ENCODE measurements at regions not wholly inside any gene's neighbourhood (a gene's known extent, or its start where the extent isn't known, plus 50 kb on each side); places are given as distances from the start of the nearest gene placed in this dataset.

- Histone ChIP-seq H3K4me2 (peak overlapping the region in 5 of 11 experiments; percentile 11 to 44 (median 31); a peak in 7 of 22 replicates), H3K4me1 (peaks cover 0 to 12% (median 3%) of the 10 kb centered on the region in 10 experiments; a peak in 9 of 20 replicates), H3K27ac (no peak overlapping the region), H3K9me3 (replicated peaks in 1 of 11) (no peaks in the 10 kb centered on the region), H3K36me3 (peaks cover 0 to 10% (median 0%) of the 10 kb centered on the region in 11 experiments; a peak in 5 of 22 replicates), H3K4me3 (no peak overlapping the region), H3K9ac (no peak overlapping the region), H3K27me3 (no peaks in the 10 kb centered on the region), H4K20me1 (no peaks in the 10 kb centered on the region)
- TF ChIP-seq Cebpa-rat (IDR thresholded peaks at IDR 0.05), result no peak
Observed at GRCh38 chr13:74004109-74004508, 130.1 kb downstream of the KLF12 start.

GRCh38 chr13:74003374-74003773, 130.8 kb downstream of the KLF12 start:
- peaks cover 0 to 3% (median 0%) of the 10 kb centered on the region in 11 experiments; a peak in 4 of 22 replicates for H3K36me3 ChIP-seq
- H3K27ac ChIP-seq, result no peak overlapping the region
- no peaks in the 10 kb centered on the region; a peak in 1 of 22 replicates for H4K20me1 ChIP-seq
- H3K4me1 ChIP-seq, result peaks cover 0 to 12% (median 3%) of the 10 kb centered on the region in 10 experiments; a peak in 9 of 20 replicates
- H3K4me3 ChIP-seq, result no peak overlapping the region
- H3K9me3 ChIP-seq (replicated peaks in 1 of 11), result no peaks in the 10 kb centered on the region
- H3K9ac ChIP-seq, result no peak overlapping the region
- no peak overlapping the region for H3K4me2 ChIP-seq
- TF ChIP-seq Cebpa-rat (IDR thresholded peaks at IDR 0.05), result no peak
- no peaks in the 10 kb centered on the region for H3K27me3 ChIP-seq

DNA sequence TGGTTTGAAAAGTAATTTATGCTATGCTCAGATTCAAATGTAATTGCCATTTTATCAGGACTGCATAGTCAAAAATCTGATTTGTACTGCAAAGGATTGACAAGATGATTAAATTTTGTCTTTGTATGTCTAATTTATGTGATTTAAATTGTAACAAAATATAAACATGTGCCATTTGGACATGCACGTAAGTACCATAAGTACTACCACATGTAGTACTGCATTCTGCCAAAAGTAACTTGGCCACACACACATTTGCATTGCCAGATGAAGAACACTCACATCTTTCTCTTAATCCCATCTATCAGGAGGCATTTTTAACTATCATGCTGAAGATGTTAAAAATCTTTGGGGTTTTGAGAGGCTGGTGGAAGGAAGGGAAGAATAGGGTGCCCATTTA, 133.3 kb downstream of the KLF12 start:
- Histone ChIP-seq H3K27me3 (no peaks in the 10 kb centered on the region), H3K9me3 (replicated peaks in 1 of 11) (no peaks in the 10 kb centered on the region), H4K20me1 (no peaks in the 10 kb centered on the region; a peak in 1 of 22 replicates), H3K4me2 (no peak overlapping the region), H3K4me3 (no peak overlapping the region), H3K4me1 (peaks cover 0 to 12% (median 3%) of the 10 kb centered on the region in 10 experiments; a peak in 9 of 20 replicates), H3K9ac (no peak overlapping the region), H3K36me3 (no peaks in the 10 kb centered on the region), H3K27ac (no peak overlapping the region)
- no peak for TF ChIP-seq Cebpa-rat (IDR thresholded peaks at IDR 0.05)

- Histone ChIP-seq H3K4me2 (no peak overlapping the region), H3K9ac (no peak overlapping the region), H3K4me3 (no peak overlapping the region), H3K27me3 (no peaks in the 10 kb centered on the region), H3K36me3 (peaks cover 0 to 16% (median 8%) of the 10 kb centered on the region in 11 experiments; a peak in 14 of 22 replicates), H4K20me1 (no peaks in the 10 kb centered on the region; a peak in 1 of 22 replicates), H3K4me1 (no peaks in the 10 kb centered on the region), H3K27ac (no peak overlapping the region), H3K9me3 (replicated peaks in 1 of 11) (no peaks in the 10 kb centered on the region)
- no peak for TF ChIP-seq Cebpa-rat (IDR thresholded peaks at IDR 0.05)
Observed at GRCh38 chr13:73998631-73999030, 135.6 kb downstream of the KLF12 start.

GRCh38 chr13:73997964-73998363, 136.2 kb downstream of the KLF12 start:
- H4K20me1 ChIP-seq, result no peaks in the 10 kb centered on the region; a peak in 1 of 22 replicates
- no peaks in the 10 kb centered on the region for H3K27me3 ChIP-seq
- no peak overlapping the region for H3K4me3 ChIP-seq
- H3K4me2 ChIP-seq, result no peak overlapping the region
- no peak overlapping the region for H3K27ac ChIP-seq
- no peak overlapping the region for H3K9ac ChIP-seq
- TF ChIP-seq Cebpa-rat (IDR thresholded peaks at IDR 0.05), result no peak
- H3K9me3 ChIP-seq (replicated peaks in 1 of 11), result no peaks in the 10 kb centered on the region; a peak in 1 of 22 replicates
- no peaks in the 10 kb centered on the region for H3K4me1 ChIP-seq
- H3K36me3 ChIP-seq, result peaks cover 2 to 22% (median 11%) of the 10 kb centered on the region in 11 experiments; a peak in 17 of 22 replicates

DNA sequence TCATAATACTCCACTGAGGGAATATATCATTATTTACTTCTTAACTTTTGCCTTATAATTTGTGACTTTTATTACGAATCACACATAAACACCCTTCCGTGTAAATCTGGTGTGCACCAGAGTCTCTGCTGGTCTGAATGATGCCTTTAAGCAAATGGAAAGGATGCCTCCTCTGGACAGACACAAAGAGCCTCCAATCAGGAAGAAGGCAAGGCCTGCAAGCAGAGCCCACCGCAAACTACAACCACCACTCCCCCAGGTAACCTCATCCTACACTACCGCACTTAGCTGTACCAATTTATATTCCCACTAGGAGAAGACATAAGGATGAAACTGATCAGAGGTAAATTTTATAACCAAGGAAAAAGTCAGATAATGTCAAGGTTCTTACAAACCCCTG, 137.6 kb downstream of the KLF12 start:
- Histone ChIP-seq H3K4me2 (no peak overlapping the region), H3K4me1 (0 out of 20 replicates have a peak, but pooled peaks cover 0 to 4% (median 0%) of the 10 kb centered on the region in 10 experiments), H3K9me3 (replicated peaks in 1 of 11) (no peaks in the 10 kb centered on the region; a peak in 1 of 22 replicates), H3K4me3 (no peak overlapping the region), H3K9ac (no peak overlapping the region), H3K27ac (no peak overlapping the region), H4K20me1 (no peaks in the 10 kb centered on the region; a peak in 1 of 22 replicates), H3K27me3 (no peaks in the 10 kb centered on the region), H3K36me3 (peaks cover 2 to 31% (median 18%) of the 10 kb centered on the region in 11 experiments; a peak in 17 of 22 replicates)
- TF ChIP-seq Cebpa-rat (IDR thresholded peaks at IDR 0.05), result no peak

DNA sequence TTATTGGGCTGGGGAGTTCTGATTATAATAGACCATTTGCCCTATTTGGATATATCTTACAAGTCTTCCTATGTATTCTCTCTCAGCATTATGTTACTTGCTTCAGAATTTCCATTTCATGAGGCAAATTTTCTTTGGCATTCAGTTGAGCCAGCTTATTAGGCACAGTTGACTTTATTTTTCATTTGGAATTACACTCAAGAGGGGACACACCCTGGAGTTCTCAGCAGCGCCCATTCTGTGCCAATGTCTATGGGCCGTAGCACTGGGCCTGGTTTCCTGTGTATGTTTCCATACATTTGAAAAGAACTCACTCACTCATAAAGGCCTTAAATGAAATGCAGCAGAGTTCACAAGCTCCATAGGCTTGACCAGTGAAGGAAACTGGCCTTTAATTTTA, 138.5 kb downstream of the KLF12 start:
- TF ChIP-seq Cebpa-rat (IDR thresholded peaks at IDR 0.05), result no peak
- Histone ChIP-seq H3K27ac (no peak overlapping the region), H3K4me1 (0 out of 20 replicates have a peak, but pooled peaks cover 0 to 8% (median 0%) of the 10 kb centered on the region in 10 experiments), H3K4me3 (no peak overlapping the region), H3K36me3 (peaks cover 2 to 31% (median 18%) of the 10 kb centered on the region in 11 experiments; a peak in 17 of 22 replicates), H3K9me3 (replicated peaks in 1 of 11) (no peaks in the 10 kb centered on the region; a peak in 1 of 22 replicates), H3K4me2 (no peak overlapping the region), H3K27me3 (no peaks in the 10 kb centered on the region), H4K20me1 (no peaks in the 10 kb centered on the region; a peak in 1 of 22 replicates), H3K9ac (no peak overlapping the region)

DNA sequence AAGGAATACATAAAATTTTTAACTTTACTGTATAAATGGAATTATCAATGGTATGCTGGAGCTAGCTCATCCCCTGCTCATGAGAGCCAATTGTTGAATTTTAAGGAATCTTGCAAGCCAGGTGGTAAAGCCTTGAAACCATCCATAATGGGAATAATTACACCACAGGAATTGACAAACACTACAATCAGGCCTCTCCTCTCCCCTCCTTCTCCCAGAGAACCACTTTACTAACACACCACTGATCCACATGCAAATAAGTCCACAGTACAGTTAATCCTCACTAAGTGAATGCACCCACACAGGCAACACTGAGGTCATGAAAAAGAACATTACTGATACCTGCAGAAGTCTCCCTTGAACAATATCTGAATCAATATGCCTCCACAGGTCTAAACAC, 140.5 kb downstream of the KLF12 start:
- H3K27ac ChIP-seq, result no peak overlapping the region
- H3K36me3 ChIP-seq, result peaks cover 2 to 35% (median 18%) of the 10 kb centered on the region in 11 experiments; a peak in 17 of 22 replicates
- H3K4me2 ChIP-seq, result no peak overlapping the region
- no peak for TF ChIP-seq Cebpa-rat (IDR thresholded peaks at IDR 0.05)
- H4K20me1 ChIP-seq, result peaks cover 0 to 2% (median 0%) of the 10 kb centered on the region in 11 experiments; a peak in 1 of 22 replicates
- H3K4me1 ChIP-seq, result 0 out of 20 replicates have a peak, but pooled peaks cover 0 to 8% (median 0%) of the 10 kb centered on the region in 10 experiments
- H3K4me3 ChIP-seq, result no peak overlapping the region
- H3K27me3 ChIP-seq, result no peaks in the 10 kb centered on the region
- no peak overlapping the region for H3K9ac ChIP-seq
- peaks cover 0 to 6% (median under 1%) of the 10 kb centered on the region in 11 experiments; a peak in 8 of 22 replicates for H3K9me3 ChIP-seq (replicated peaks in 1 of 11)

GRCh38 chr13:73991884-73992283, 142.3 kb downstream of the KLF12 start:
- H3K9ac ChIP-seq, result no peak overlapping the region
- no peak overlapping the region for H3K4me3 ChIP-seq
- 0 out of 22 replicates have a peak, but pooled peaks cover 0 to 2% (median 0%) of the 10 kb centered on the region in 11 experiments for H4K20me1 ChIP-seq
- peaks cover 2 to 39% (median 18%) of the 10 kb centered on the region in 11 experiments; a peak in 18 of 22 replicates for H3K36me3 ChIP-seq
- H3K4me1 ChIP-seq, result peaks cover 0 to 18% (median 0%) of the 10 kb centered on the region in 10 experiments; a peak in 1 of 20 replicates
- H3K9me3 ChIP-seq (replicated peaks in 1 of 11), result peaks cover 0 to 19% (median 11%) of the 10 kb centered on the region in 11 experiments; a peak in 18 of 22 replicates
- no peak for TF ChIP-seq Cebpa-rat (IDR thresholded peaks at IDR 0.05)
- no peak overlapping the region for H3K27ac ChIP-seq
- H3K27me3 ChIP-seq, result no peaks in the 10 kb centered on the region
- H3K4me2 ChIP-seq, result no peak overlapping the region

All from BLaER1 treated with 17β-estradiol and CSF1 and Interleukin-3, amounts not matched to agents 10 nM and 100 nM (cell line).